ENCODE measurements at regions not wholly inside any gene's neighbourhood (a gene's known extent, or its start where the extent isn't known, plus 50 kb on each side); places are given as distances from the start of the nearest gene placed in this dataset.
"Not testable (repeated sequence)": the region's sequence is repeated elsewhere in the genome, so short reads cannot be mapped to it uniquely, and the experiment has no call there.

DNA sequence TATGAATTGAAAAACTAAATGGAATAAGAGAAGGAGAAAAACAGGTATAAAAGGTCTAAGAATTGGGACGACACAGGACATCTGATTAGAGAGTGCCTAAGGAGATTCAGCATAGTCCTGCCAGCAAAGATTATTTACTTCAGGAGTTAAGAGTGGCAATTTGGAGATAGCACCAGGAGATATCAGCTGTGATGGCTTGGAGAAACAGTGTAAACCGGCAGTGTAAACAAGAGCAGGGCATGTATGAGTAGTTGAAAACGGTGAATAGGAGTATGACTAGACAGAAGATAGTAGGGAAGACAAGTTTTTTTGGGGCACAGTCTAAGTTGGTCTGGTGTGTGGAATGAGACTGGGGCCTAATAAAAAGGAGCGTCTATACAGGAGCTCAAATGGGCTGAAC, 924.9 kb downstream of the QKI start:
- H2BK15ac ChIP-seq (ENCODE audit: low read depth, low read length); H3K4me3 ChIP-seq (ENCODE audit: insufficient read depth, low read depth, low read length); H3K9me1 ChIP-seq (ENCODE audit: insufficient read depth, low read length); H3K4me1 ChIP-seq (ENCODE audit: control insufficient read depth, insufficient read depth, low read length); H3K9ac ChIP-seq (ENCODE audit: low read depth, low read length); H4K8ac ChIP-seq (ENCODE audit: low read depth in 2 of 2, low read length in 2 of 2); dilution Hi-C loops (cut with HindIII; ENCODE audit: low sequenced_read_pairs, unreplicated experiment); H3K14ac ChIP-seq (replicated peaks; ENCODE audit: low read depth, low read length); BruUV-seq (replicated peaks); H3K23ac ChIP-seq (ENCODE audit: low read depth, low read length); CTCF ChIA-PET; H3K36me3 ChIP-seq (ENCODE audit: control insufficient read depth, insufficient read depth, low read length); H3K4ac ChIP-seq (ENCODE audit: low read depth, low read length); H3K79me1 ChIP-seq (ENCODE audit: low read depth in 1 of 2, low read length in 2 of 2); H3K27me3 ChIP-seq (ENCODE audit: control insufficient read depth, insufficient read depth, low read length); H2AFZ ChIP-seq (replicated peaks; ENCODE audit: low read length, poor library complexity); DNase-seq; H2BK120ac ChIP-seq (ENCODE audit: low read depth, low read length); H4K5ac ChIP-seq (ENCODE audit: low read depth, low read length); in situ Hi-C loops (cut with MboI; ENCODE audit: low sequenced_read_pairs); H2AK9ac ChIP-seq (replicated peaks; ENCODE audit: low read depth, low read length, poor library complexity); H2BK5ac ChIP-seq (ENCODE audit: low read depth, low read length, poor library complexity, severe bottlenecking); POLR2A ChIA-PET (ENCODE audit: unreplicated experiment); H3K4me2 ChIP-seq (ENCODE audit: low read depth, low read length); H3K27ac ChIP-seq (ENCODE audit: insufficient read depth, low read length); H3K18ac ChIP-seq (ENCODE audit: low read depth, low read length); H3K56ac ChIP-seq (ENCODE audit: extremely low read depth, insufficient read depth, low read length); H2BK20ac ChIP-seq (ENCODE audit: low read depth, low read length); H4K91ac ChIP-seq (ENCODE audit: insufficient read depth, low read depth, low read length); ATAC-seq (ENCODE audit: low read depth); intact Hi-C loops (cut with micrococcal nuclease); H4K20me1 ChIP-seq (ENCODE audit: insufficient read depth, low read length); H2AK5ac ChIP-seq (ENCODE audit: low read depth, low read length): not testable (repeated sequence)
- peaks cover 14% of the 10 kb centered on the region for H3K9me3 ChIP-seq (ENCODE audit: control insufficient read depth, insufficient read depth, low read length)
- 50% methylated on average over 1 of the region's 4 CpGs; no CpG with 5 or more reads in 1 of the 2 experiments for WGBS, 2 experiments (ENCODE audit: extremely low coverage in 2 of 2, insufficient read length in 1 of 2)

All from IMR-90 (cell line).